PC-3 (cell line): ENCODE measurements at regions not wholly inside any gene's neighbourhood (a gene's known extent, or its start where the extent isn't known, plus 50 kb on each side); places are given as distances from the start of the nearest gene placed in this dataset.

Experiments
- EZH2 ChIP-seq: fragments of 300-600 bp; sonication (generic); IDR thresholded peaks from one replicate; pipeline ENCODE4 v1.6.1; 2017; ENCODE audit warnings: antibody characterized with exemption, mild to moderate bottlenecking, low read length; ENCODE audit not compliant: unreplicated experiment
- TF ChIP-seq, protein P1 (sequence below): fragments of 300-600 bp; sonication (generic); conservative IDR thresholded peaks from 2 replicates; pipeline ENCODE4 v1.5.1; 2017; ENCODE audit warnings: antibody characterized with exemption, low read depth, mild to moderate bottlenecking, low read length

DNA sequence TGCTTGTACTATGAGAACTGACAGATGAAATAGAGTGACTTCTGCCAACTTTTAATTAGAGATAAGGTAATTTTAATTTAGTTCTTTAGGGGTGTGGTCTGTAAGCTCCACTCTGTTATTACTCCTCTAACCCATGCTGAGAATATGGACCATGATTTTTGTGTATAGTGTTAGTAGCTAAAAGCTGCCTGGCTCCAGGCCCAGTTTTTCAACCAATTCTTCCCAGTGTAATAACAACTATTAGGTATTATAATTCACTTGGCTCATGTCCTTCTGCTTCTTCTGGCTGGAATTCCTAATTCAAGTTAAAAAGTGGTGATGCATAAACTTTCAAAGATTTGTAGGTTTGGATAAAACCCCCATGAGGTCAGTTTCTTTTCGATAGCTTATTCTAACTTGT is 216.3 kb downstream of the ISL1 start:
- TF ChIP-seq EZH2 = no peak
- TF ChIP-seq, protein P1, sequence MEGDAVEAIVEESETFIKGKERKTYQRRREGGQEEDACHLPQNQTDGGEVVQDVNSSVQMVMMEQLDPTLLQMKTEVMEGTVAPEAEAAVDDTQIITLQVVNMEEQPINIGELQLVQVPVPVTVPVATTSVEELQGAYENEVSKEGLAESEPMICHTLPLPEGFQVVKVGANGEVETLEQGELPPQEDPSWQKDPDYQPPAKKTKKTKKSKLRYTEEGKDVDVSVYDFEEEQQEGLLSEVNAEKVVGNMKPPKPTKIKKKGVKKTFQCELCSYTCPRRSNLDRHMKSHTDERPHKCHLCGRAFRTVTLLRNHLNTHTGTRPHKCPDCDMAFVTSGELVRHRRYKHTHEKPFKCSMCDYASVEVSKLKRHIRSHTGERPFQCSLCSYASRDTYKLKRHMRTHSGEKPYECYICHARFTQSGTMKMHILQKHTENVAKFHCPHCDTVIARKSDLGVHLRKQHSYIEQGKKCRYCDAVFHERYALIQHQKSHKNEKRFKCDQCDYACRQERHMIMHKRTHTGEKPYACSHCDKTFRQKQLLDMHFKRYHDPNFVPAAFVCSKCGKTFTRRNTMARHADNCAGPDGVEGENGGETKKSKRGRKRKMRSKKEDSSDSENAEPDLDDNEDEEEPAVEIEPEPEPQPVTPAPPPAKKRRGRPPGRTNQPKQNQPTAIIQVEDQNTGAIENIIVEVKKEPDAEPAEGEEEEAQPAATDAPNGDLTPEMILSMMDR = no peak
